HCT116 (cell line): ENCODE measurements at regions not wholly inside any gene's neighbourhood (a gene's known extent, or its start where the extent isn't known, plus 50 kb on each side); places are given as distances from the start of the nearest gene placed in this dataset.

Experiments used
- ATAC-seq: fragments of 200-7000 bp; cut with Tn5 transposase; 2 replicates; pipeline ENCODE4 v1.9.1; 2020; ENCODE audit warnings: mild to moderate bottlenecking, moderate library complexity
- BruUV-seq: library from RNA; stranded (reverse); fragments of 400-500 nt; replicated peaks from 2 replicates; lab custom pipeline; 2021; lab: Mats Ljungman, UMichigan
- CTCF ChIA-PET: fragments of 300-600 bp; sonication (Branson Sonifier 250); formaldehyde crosslinking; loops from one replicate; lab custom pipeline; 2021; ENCODE audit warnings: antibody characterized with exemption; lab: Charles Lee
- POLR2A ChIA-PET: fragments of 300-600, 350-600 bp; sonication (Branson Sonifier 250); formaldehyde crosslinking; loops from one replicate; lab custom pipeline; 2021; ENCODE audit warnings: antibody characterized with exemption; lab: Charles Lee
- RAD21 ChIA-PET, 2 experiments: fragments of 300-600 bp; sonication (Branson Sonifier 250); formaldehyde crosslinking; loops; one replicate each; lab custom pipeline; 2023; ENCODE audit warnings: low total read pairs in 2 of 2; ENCODE audit not compliant: uncharacterized antibody in 2 of 2, unreplicated experiment in 2 of 2, low non-redundant PET in 1 of 2; lab: Charles Lee
- DNase-seq: peaks from one replicate; pipeline ENCODE4 v3.0.0-alpha.2; 2010; ENCODE audit warnings: low read depth, low spot score
- H2AFZ ChIP-seq: fragments of 200-600 bp; shearing (Covaris generic), sonication (generic); 2 replicates; pipeline ENCODE4 v1.6.1; 2017; ENCODE audit warnings: low read depth, mixed run types, mixed read lengths, antibody characterized with exemption, low read length; ENCODE audit not compliant: poor library complexity, severe bottlenecking
- H3K27ac ChIP-seq: 2 replicates; pipeline ENCODE4 v1.5.1; 2012; ENCODE audit warnings: low read depth, low read length
- H3K27me3 ChIP-seq: fragments of 200-600 bp; sonication (generic); 2 replicates; pipeline ENCODE4 v1.6.1; 2016; ENCODE audit warnings: mixed run types, low read length, mixed read lengths; ENCODE audit not compliant: insufficient read depth
- H3K36me3 ChIP-seq, 2 experiments: fragments of 200-500 bp in 1 of 2; fragments of 200-600 bp in 1 of 2; sonication (Bioruptor generic) in 1 of 2; sonication (generic) in 1 of 2; 2 replicates each; pipeline versions ENCODE4 v1.5.1 to v1.6.1; 2014 to 2016; ENCODE audit warnings: low read length in 2 of 2, inconsistent platforms in 1 of 2, mixed read lengths in 1 of 2, mixed run types in 1 of 2; ENCODE audit not compliant: insufficient read depth in 2 of 2, control insufficient read depth in 1 of 2
- H3K4me1 ChIP-seq, 2 experiments: fragments of 200-600 bp in 1 of 2; sonication (generic) in 1 of 2; 2 replicates each; pipeline versions ENCODE4 v1.5.1 to v1.6.1; 2012 to 2017; ENCODE audit warnings: low read length in 2 of 2, inconsistent platforms in 1 of 2, mild to moderate bottlenecking in 1 of 2, mixed read lengths in 1 of 2, mixed run types in 1 of 2, moderate library complexity in 1 of 2; ENCODE audit not compliant: insufficient read depth in 2 of 2, control insufficient read depth in 1 of 2
- H3K4me2 ChIP-seq: fragments of 200-600 bp; sonication (generic); 2 replicates; pipeline ENCODE4 v1.6.1; 2017; ENCODE audit warnings: mixed run types, low read length, mixed read lengths
- H3K4me3 ChIP-seq, 2 experiments: fragments of 200-600 bp in 1 of 2; sonication (generic) in 1 of 2; replicated peaks in 1 of 2; 2 replicates each; pipeline ENCODE4 v1.5.1; 2011 to 2016; ENCODE audit warnings: low read length in 2 of 2, control low read depth in 1 of 2, low read depth in 1 of 2, mild to moderate bottlenecking in 1 of 2, mixed read lengths in 1 of 2, mixed run types in 1 of 2
- H3K79me2 ChIP-seq: fragments of 200-600 bp; sonication (generic); 2 replicates; pipeline ENCODE4 v1.6.1; 2017; ENCODE audit warnings: mild to moderate bottlenecking, mixed run types, low read length, moderate library complexity, mixed read lengths; ENCODE audit not compliant: insufficient read depth
- H3K9ac ChIP-seq: fragments of 200-600 bp; sonication (generic); 2 replicates; pipeline ENCODE4 v1.6.1; 2016; ENCODE audit warnings: low read length, mixed read lengths
- H3K9me2 ChIP-seq: fragments of 200-600 bp; sonication (generic), shearing (Covaris generic); 2 replicates; pipeline ENCODE4 v1.6.1; 2017; ENCODE audit warnings: mixed run types, mild to moderate bottlenecking, moderate library complexity; ENCODE audit not compliant: insufficient read depth
- H3K9me3 ChIP-seq, 2 experiments: fragments of 200-500 bp in 1 of 2; fragments of 200-600 bp in 1 of 2; sonication (Bioruptor generic) in 1 of 2; sonication (generic) in 1 of 2; 2 replicates each; pipeline ENCODE4 v1.6.1; 2014 to 2017; ENCODE audit warnings: low read length in 2 of 2, mixed read lengths in 2 of 2, inconsistent platforms in 1 of 2, low read depth in 1 of 2, mild to moderate bottlenecking in 1 of 2, mixed run types in 1 of 2, moderate library complexity in 1 of 2; ENCODE audit not compliant: control insufficient read depth in 1 of 2, insufficient read depth in 1 of 2
- H4K20me1 ChIP-seq: fragments of 200-600 bp; sonication (generic), shearing (Covaris generic); 2 replicates; pipeline ENCODE4 v1.6.1; 2017; ENCODE audit warnings: mixed run types, mild to moderate bottlenecking, moderate library complexity; ENCODE audit not compliant: insufficient read depth
- ELF1 ChIP-seq: IDR thresholded peaks from 2 replicates; pipeline ENCODE4 v1.6.1; 2012; ENCODE audit warnings: low read depth, borderline replicate concordance
- MAX ChIP-seq: IDR thresholded peaks from 2 replicates; pipeline ENCODE4 v1.6.1; 2012
- RAD21 ChIP-seq: IDR thresholded peaks from 2 replicates; pipeline ENCODE4 v1.6.1; 2012; ENCODE audit warnings: low read depth, mild to moderate bottlenecking
- REST ChIP-seq: IDR thresholded peaks from 2 replicates; pipeline ENCODE4 v1.6.1; 2012; ENCODE audit warnings: low read depth
- SP1 ChIP-seq: IDR thresholded peaks from 2 replicates; pipeline ENCODE4 v1.6.1; 2012; ENCODE audit warnings: low read depth
- SRF ChIP-seq: IDR thresholded peaks from 2 replicates; pipeline ENCODE4 v1.6.1; 2012; ENCODE audit warnings: low read depth
- TCF7L2 ChIP-seq: IDR thresholded peaks from 2 replicates; pipeline ENCODE4 v1.7.0; 2011; ENCODE audit warnings: borderline replicate concordance, inconsistent platforms; ENCODE audit not compliant: insufficient read depth, insufficient read length; ENCODE audit errors: extremely low read depth
- ZNF274 ChIP-seq: fragments of 200-500 bp; sonication (Bioruptor generic); IDR thresholded peaks from 2 replicates; pipeline ENCODE4 v1.6.1; 2014; ENCODE audit warnings: mild to moderate bottlenecking, low read depth, low read length, inconsistent platforms
- intact Hi-C: fragments of 100-400 bp; cut with micrococcal nuclease; formaldehyde crosslinking; loops from 2 replicates; pipeline ENCODE4 v1.10.0; 2022

- no TSS peak for BruUV-seq
- ATAC-seq = no peak
- CTCF ChIA-PET = no interaction called here
- H4K20me1 ChIP-seq = no peaks in the 10 kb centered on the region
- no peaks in the 10 kb centered on the region for H3K9me3 ChIP-seq
- no peak overlapping the region for H3K4me2 ChIP-seq
- H3K27me3 ChIP-seq = no peaks in the 10 kb centered on the region
- RAD21 ChIA-PET = no interaction called here
- no peak overlapping the region for H3K9ac ChIP-seq
- H3K36me3 ChIP-seq = no peaks in the 10 kb centered on the region
- POLR2A ChIA-PET = no interaction called here
- H3K79me2 ChIP-seq = no peaks in the 10 kb centered on the region
- no peaks in the 10 kb centered on the region for H3K9me2 ChIP-seq
- H3K4me1 ChIP-seq = no peaks in the 10 kb centered on the region
- TF ChIP-seq ELF1 (no peak), RAD21 (no peak), REST (no peak), SP1 (no peak), SRF (no peak), ZNF274 (no peak), TCF7L2 (no peak), MAX (no peak)
- no peak for DNase-seq
- intact Hi-C loops = no loop called here
- H3K4me3 ChIP-seq = no peak overlapping the region
- no peak overlapping the region for H3K27ac ChIP-seq
- no peak overlapping the region for H2AFZ ChIP-seq
Observed at GRCh38 chr2:52704251-52704650, 1063.4 kb upstream of the CHAC2 start.
